Upper lobe of left lung (tissue), 4 donors: ENCODE measurements at regions not wholly inside any gene's neighbourhood (a gene's known extent, or its start where the extent isn't known, plus 50 kb on each side); places are given as distances from the start of the nearest gene placed in this dataset.

Source experiments
- POLR2A ChIP-seq, 4 donors: fragments of 450-650 bp; IDR thresholded peaks; one replicate each; pipeline ENCODE4 v1.5.1; 2016 to 2017; ENCODE audit warnings: antibody characterized with exemption in 4 of 4, mild to moderate bottlenecking in 2 of 4
- POLR2AphosphoS5 ChIP-seq, 2 donors: sonication (generic); formaldehyde crosslinking; IDR thresholded peaks; one replicate each; pipeline ENCODE4 v1.5.1; 2017; ENCODE audit warnings: antibody characterized with exemption in 2 of 2
- TF ChIP-seq, protein P1 (sequence below), 6 experiments: fragments of 450-650 bp in 4 of 6; fragments of 200-600 bp in 2 of 6; sonication (generic) in 2 of 6; IDR thresholded peaks; one replicate each; pipeline ENCODE4 v1.5.1; 2016 to 2019; ENCODE audit warnings: antibody characterized with exemption in 6 of 6

DNA sequence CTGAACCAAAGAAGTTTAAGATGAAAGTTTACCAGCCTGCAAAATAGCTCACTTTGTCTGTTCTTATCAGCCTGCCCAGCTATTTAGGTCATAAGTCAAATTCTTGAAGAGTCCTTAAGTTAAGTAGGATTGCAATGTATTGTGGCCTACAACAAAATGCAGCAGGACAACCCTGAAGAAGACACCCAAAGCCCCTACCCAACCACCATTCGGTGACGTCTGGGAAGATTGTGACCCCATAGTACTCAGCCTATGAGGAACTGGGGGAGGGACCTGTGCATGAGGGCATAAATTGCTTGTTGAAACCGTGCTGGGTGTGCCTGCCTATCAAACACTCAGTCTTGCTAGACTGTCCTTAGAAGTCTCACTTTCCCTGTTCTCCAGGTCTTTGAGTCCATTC lies 50.5 kb upstream of the FDX1 start:
- TF ChIP-seq, protein P1, sequence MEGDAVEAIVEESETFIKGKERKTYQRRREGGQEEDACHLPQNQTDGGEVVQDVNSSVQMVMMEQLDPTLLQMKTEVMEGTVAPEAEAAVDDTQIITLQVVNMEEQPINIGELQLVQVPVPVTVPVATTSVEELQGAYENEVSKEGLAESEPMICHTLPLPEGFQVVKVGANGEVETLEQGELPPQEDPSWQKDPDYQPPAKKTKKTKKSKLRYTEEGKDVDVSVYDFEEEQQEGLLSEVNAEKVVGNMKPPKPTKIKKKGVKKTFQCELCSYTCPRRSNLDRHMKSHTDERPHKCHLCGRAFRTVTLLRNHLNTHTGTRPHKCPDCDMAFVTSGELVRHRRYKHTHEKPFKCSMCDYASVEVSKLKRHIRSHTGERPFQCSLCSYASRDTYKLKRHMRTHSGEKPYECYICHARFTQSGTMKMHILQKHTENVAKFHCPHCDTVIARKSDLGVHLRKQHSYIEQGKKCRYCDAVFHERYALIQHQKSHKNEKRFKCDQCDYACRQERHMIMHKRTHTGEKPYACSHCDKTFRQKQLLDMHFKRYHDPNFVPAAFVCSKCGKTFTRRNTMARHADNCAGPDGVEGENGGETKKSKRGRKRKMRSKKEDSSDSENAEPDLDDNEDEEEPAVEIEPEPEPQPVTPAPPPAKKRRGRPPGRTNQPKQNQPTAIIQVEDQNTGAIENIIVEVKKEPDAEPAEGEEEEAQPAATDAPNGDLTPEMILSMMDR (IDR thresholded peaks at IDR 0.05) = no peak
- TF ChIP-seq POLR2A (IDR thresholded peaks at IDR 0.05) = no peak
- TF ChIP-seq POLR2AphosphoS5 (IDR thresholded peaks at IDR 0.05) = no peak
